Tibial nerve (tissue), 4 donors: ENCODE measurements at regions not wholly inside any gene's neighbourhood (a gene's known extent, or its start where the extent isn't known, plus 50 kb on each side); places are given as distances from the start of the nearest gene placed in this dataset.

Experiments
- DNase-seq, 2 donors: peaks; one replicate each; pipeline ENCODE4 v3.0.0-alpha.2; 2019; ENCODE audit warnings: low spot score in 2 of 2
- H3K27ac ChIP-seq, 4 donors: fragments of 200-600 bp; sonication (generic) in 3 of 4; one replicate each; pipeline ENCODE4 v1.5.1; 2017 to 2019; ENCODE audit warnings: mild to moderate bottlenecking in 1 of 4
- H3K27me3 ChIP-seq, 2 donors: fragments of 200-600 bp; sonication (generic) in 1 of 2; one replicate each; pipeline versions ENCODE4 v1.5.1 to v1.6.0; 2017 to 2019
- H3K36me3 ChIP-seq, 3 donors: fragments of 200-600 bp; sonication (generic); one replicate each; pipeline ENCODE4 v1.5.1; 2018 to 2019
- H3K4me1 ChIP-seq, 4 donors: fragments of 200-600 bp; sonication (generic) in 3 of 4; one replicate each; pipeline ENCODE4 v1.5.1; 2017 to 2019
- H3K4me3 ChIP-seq, 4 donors: fragments of 200-600 bp; sonication (generic) in 3 of 4; one replicate each; pipeline ENCODE4 v1.5.1; 2017 to 2019; ENCODE audit warnings: mild to moderate bottlenecking in 1 of 4, moderate library complexity in 1 of 4
- H3K9me3 ChIP-seq, 4 donors: fragments of 200-600 bp; sonication (generic) in 3 of 4; one replicate each; pipeline ENCODE4 v1.5.1; 2017 to 2019
- EP300 ChIP-seq, 2 donors: sonication (generic); formaldehyde crosslinking; IDR thresholded peaks; one replicate each; pipeline ENCODE4 v1.6.1; 2017; ENCODE audit warnings: antibody characterized with exemption in 2 of 2, mild to moderate bottlenecking in 1 of 2
- POLR2A ChIP-seq, 2 donors: fragments of 450-650 bp; IDR thresholded peaks; one replicate each; pipeline ENCODE4 v1.6.1; 2017; ENCODE audit warnings: antibody characterized with exemption in 2 of 2, mild to moderate bottlenecking in 2 of 2, moderate library complexity in 2 of 2
- WGBS, 2 donors: methylation state at CpG; one replicate each; pipeline ENCODE4 v1.1.5; 2018; 5-methylcytosine and 5-hydroxymethylcytosine counted together
- TF ChIP-seq, protein P1 (sequence below), 5 experiments: fragments of 200-600 bp in 3 of 5; fragments of 450-650 bp in 2 of 5; sonication (generic) in 3 of 5; IDR thresholded peaks; one replicate each; pipeline ENCODE4 v1.5.1; 2016 to 2019; ENCODE audit warnings: antibody characterized with exemption in 5 of 5, mild to moderate bottlenecking in 3 of 5, moderate library complexity in 2 of 5

DNA sequence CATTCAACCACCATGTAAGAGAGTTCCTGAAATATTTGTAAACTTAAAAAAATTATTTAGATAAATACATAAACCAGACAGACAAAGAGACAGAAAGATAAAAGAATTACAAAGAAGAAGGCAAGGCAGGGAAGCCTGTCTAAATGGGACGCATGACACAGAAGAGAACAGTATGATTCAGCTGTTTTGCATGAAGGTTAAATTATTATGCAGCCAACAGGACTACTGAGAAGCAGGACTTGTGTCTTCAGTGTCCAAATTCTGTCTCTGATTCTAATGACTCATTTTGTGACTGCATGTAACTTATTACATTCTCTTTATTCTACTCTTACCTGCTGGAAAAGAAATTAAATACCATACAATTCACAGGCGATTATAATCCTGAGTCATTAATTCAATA is 340.4 kb upstream of the KCNMB2 start:
- Histone ChIP-seq H3K4me1 (no peaks in the 10 kb centered on the region), H3K27me3 (no peaks in the 10 kb centered on the region), H3K9me3 (no peaks in the 10 kb centered on the region), H3K27ac (no peak overlapping the region), H3K4me3 (no peak overlapping the region), H3K36me3 (no peaks in the 10 kb centered on the region)
- WGBS, 2 donors: 78 to 86% methylated on average over 2 of the region's 2 CpGs
- TF ChIP-seq POLR2A (IDR thresholded peaks at IDR 0.05) (no peak), EP300 (IDR thresholded peaks at IDR 0.05) (no peak)
- TF ChIP-seq, protein P1, sequence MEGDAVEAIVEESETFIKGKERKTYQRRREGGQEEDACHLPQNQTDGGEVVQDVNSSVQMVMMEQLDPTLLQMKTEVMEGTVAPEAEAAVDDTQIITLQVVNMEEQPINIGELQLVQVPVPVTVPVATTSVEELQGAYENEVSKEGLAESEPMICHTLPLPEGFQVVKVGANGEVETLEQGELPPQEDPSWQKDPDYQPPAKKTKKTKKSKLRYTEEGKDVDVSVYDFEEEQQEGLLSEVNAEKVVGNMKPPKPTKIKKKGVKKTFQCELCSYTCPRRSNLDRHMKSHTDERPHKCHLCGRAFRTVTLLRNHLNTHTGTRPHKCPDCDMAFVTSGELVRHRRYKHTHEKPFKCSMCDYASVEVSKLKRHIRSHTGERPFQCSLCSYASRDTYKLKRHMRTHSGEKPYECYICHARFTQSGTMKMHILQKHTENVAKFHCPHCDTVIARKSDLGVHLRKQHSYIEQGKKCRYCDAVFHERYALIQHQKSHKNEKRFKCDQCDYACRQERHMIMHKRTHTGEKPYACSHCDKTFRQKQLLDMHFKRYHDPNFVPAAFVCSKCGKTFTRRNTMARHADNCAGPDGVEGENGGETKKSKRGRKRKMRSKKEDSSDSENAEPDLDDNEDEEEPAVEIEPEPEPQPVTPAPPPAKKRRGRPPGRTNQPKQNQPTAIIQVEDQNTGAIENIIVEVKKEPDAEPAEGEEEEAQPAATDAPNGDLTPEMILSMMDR (IDR thresholded peaks at IDR 0.05): no peak
- no peak for DNase-seq

DNA sequence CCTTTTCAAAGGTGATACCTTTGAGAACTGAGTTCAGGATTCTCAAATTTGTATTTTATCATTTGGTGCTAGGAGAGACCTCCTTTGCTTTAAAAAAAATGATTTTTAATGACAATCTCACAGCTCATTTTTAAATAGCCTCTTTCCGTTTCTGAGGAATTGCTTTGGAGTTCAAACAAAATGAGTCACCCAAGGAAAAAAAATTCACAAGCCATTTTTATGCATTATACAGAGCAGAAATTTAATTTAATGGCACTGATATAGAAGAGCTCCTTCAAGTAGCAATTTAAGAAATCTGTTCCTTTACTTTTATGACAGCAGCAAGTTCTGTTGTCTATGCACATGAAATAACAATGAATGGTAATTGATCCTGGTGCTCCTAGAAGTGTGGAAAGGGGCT is 337.9 kb upstream of the KCNMB2 start:
- peaks cover 0 to 18% (median 4%) of the 10 kb centered on the region in 4 donors for H3K4me1 ChIP-seq
- no peak for DNase-seq
- 47 to 50% methylated on average over 1 of the region's 1 CpG for WGBS, 2 donors
- H3K9me3 ChIP-seq: no peaks in the 10 kb centered on the region
- H3K27ac ChIP-seq: no peak overlapping the region
- H3K36me3 ChIP-seq: no peaks in the 10 kb centered on the region
- TF ChIP-seq, protein P1 (IDR thresholded peaks at IDR 0.05): no peak
- no peak for TF ChIP-seq POLR2A (IDR thresholded peaks at IDR 0.05)
- TF ChIP-seq EP300 (IDR thresholded peaks at IDR 0.05): no peak
- no peaks in the 10 kb centered on the region for H3K27me3 ChIP-seq
- H3K4me3 ChIP-seq: no peak overlapping the region

DNA sequence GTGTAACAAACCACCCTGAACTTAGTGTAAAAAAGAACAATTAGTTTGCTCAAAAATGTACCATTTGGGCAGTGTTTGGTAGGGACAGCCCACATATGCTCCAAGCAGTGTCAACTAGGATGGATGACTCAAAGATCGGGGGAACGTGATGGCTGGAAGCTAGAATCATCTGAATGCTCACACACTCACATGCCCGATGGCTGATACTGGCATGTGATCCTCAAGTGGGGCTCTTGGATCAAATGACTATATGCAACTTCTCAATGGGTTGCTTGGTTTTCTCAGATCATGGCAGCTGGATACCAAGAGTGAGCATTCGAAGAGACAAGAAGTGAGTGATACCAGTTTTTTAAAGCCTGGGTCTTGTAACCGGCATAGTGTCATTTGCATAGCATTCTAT is 335.9 kb upstream of the KCNMB2 start:
- WGBS, 2 donors: 92 to 96% methylated on average over 5 of the region's 5 CpGs
- Histone ChIP-seq H3K27me3 (no peaks in the 10 kb centered on the region), H3K4me3 (no peak overlapping the region), H3K4me1 (peaks cover 0 to 23% (median 4%) of the 10 kb centered on the region in 4 donors), H3K27ac (no peak overlapping the region), H3K9me3 (no peaks in the 10 kb centered on the region), H3K36me3 (no peaks in the 10 kb centered on the region)
- TF ChIP-seq EP300 (IDR thresholded peaks at IDR 0.05): no peak
- TF ChIP-seq POLR2A (IDR thresholded peaks at IDR 0.05): no peak
- TF ChIP-seq, protein P1 (IDR thresholded peaks at IDR 0.05): no peak
- DNase-seq: no peak

DNA sequence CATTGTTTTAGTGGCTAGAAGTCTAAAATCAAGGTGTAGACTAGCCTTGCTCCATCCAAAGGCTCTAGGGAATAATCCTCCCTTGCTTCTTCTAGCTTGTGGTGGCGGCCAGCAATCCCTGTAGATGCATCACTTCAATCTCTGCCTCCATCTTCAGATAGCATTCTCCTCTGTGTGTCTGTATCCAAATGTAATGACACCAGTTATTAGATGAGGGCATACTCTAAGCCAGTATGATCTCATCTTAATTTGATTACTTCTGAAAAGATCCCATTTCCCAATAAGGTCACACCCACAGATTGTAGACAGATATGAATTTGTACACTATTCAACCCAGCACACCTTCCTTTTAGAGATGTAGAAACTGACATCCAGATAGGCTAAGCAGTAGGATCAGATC is 334.5 kb upstream of the KCNMB2 start:
- peaks cover 0 to 23% (median 4%) of the 10 kb centered on the region in 4 donors for H3K4me1 ChIP-seq
- no peak overlapping the region for H3K4me3 ChIP-seq
- no peaks in the 10 kb centered on the region for H3K27me3 ChIP-seq
- no peaks in the 10 kb centered on the region for H3K9me3 ChIP-seq
- no peak for DNase-seq
- WGBS, 2 donors: 81 to 88% methylated on average over 1 of the region's 1 CpG
- TF ChIP-seq, protein P1 (IDR thresholded peaks at IDR 0.05): no peak
- no peak for TF ChIP-seq EP300 (IDR thresholded peaks at IDR 0.05)
- no peak for TF ChIP-seq POLR2A (IDR thresholded peaks at IDR 0.05)
- H3K36me3 ChIP-seq: no peaks in the 10 kb centered on the region
- no peak overlapping the region for H3K27ac ChIP-seq

DNA sequence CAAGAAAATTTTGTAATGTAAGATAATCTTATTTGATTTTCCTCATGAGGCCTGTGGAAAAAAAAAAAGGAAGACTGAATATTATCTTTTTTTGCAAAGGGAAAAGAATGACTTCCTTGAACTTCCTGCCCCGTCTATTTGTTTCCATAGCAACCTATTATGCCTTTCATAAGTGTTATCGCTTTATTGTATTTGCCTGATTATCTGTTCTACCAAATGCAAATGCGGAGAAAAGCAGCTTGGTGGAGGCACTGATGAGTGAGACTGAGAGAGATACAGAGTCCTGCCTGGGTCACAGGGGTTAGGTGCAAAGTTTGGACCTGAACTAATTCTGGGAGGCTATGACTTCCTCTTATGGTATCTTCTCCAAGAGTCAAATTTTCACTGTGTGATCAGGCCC is 334.0 kb upstream of the KCNMB2 start:
- TF ChIP-seq EP300 (IDR thresholded peaks at IDR 0.05) (no peak), POLR2A (IDR thresholded peaks at IDR 0.05) (no peak)
- TF ChIP-seq, protein P1 (IDR thresholded peaks at IDR 0.05): no peak
- 19 to 34% methylated on average over 3 of the region's 3 CpGs for WGBS, 2 donors
- Histone ChIP-seq H3K4me1 (peaks cover 0 to 23% (median 4%) of the 10 kb centered on the region in 4 donors), H3K36me3 (no peaks in the 10 kb centered on the region), H3K9me3 (no peaks in the 10 kb centered on the region), H3K27me3 (no peaks in the 10 kb centered on the region), H3K4me3 (no peak overlapping the region), H3K27ac (no peak overlapping the region)
- no peak for DNase-seq
